ENCODE measurements at regions not wholly inside any gene's neighbourhood (a gene's known extent, or its start where the extent isn't known, plus 50 kb on each side); places are given as distances from the start of the nearest gene placed in this dataset.

GRCh38 chr1:87851490-87851889, 522.8 kb downstream of the LMO4 start:
- no peak for DNase-seq (ENCODE audit: extremely low read depth, low read depth, low spot score)

DNA sequence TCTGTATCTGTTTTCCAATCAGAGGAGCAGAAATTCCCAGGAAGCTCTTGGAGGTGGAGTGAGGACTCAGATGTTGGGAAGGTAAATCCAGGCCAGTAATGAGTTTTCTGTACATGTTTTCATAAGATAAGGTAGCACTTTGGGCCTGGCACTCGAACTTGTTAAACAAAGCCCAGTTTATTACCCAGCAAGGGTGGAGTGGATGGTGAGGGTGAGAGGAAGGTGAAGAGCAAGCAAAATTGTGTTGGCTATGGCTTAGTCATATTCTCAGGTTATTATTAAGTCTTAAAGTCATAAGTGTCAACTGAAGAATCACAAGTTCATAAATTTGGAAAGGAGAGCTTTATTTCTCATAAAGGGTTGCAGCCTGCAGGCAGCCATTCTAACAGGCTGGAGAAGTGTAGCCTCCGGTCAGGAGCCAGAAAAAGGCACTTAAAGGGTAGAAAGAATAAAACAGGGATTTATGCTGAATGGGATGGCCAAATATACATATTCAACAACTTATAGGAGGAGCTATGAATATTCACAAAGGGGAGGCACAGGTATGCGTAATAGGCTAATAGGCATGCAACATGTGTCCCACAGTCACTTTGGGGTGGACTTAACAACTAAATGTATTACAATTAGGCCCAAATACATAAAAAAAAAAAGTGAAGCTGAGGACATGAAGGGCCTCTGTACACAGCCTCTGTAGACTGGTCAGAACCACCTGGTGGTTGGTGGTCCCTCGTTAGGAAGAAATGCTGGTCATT, 523.9 kb downstream of the LMO4 start:
- DNase-seq (ENCODE audit: extremely low read depth, low read depth, low spot score), result no peak

- DNase-seq (ENCODE audit: extremely low read depth, low read depth, low spot score), result no peak
Measured at GRCh38 chr1:87853576-87854351, 525.1 kb downstream of the LMO4 start.

DNA sequence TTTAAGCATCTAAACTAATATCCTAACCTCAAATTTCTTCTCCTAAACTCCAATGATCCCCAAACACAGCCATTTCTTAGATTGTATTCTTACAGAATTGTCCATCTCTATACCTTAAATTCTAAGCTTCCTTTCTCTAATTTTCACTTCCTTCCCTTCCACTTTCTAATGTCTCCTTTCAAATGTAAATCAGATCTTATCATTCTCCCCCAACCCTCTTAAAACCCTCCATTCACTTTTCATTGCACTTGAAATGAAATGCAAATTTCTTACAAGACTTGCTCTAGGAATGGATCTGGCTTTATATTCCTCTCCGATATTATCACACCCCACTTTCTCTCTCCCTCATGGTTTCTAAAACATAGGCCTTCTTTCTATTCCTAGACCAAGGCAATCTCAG, 534.6 kb downstream of the LMO4 start:
- DNase-seq (ENCODE audit: extremely low read depth, low read depth, low spot score), result no peak

GRCh38 chr1:87864676-87865075, 536.0 kb downstream of the LMO4 start:
- DNase-seq (ENCODE audit: extremely low read depth, low read depth, low spot score), result no peak

DNA sequence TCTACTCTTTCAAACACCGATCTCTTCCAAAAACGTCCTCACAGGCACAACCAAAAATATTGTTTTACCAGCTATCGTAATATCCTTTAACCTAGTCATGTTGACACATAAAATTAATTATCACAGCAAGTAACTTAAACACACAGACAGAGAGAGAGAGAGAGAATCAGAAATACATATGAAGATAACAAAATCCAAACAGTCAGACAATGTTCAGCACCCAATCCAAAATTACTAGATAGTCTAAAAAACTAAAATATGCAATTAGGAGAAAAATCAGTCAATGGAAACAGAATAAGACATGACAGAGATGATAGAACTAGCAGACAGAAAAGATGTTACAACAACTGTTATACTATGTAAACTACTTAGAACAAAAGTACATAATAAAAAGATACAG, 537.7 kb downstream of the LMO4 start:
- DNase-seq (ENCODE audit: extremely low read depth, low read depth, low spot score), result no peak

GRCh38 chr1:87867626-87868025, 538.9 kb downstream of the LMO4 start:
- DNase-seq (ENCODE audit: extremely low read depth, low read depth, low spot score), result no peak

DNA sequence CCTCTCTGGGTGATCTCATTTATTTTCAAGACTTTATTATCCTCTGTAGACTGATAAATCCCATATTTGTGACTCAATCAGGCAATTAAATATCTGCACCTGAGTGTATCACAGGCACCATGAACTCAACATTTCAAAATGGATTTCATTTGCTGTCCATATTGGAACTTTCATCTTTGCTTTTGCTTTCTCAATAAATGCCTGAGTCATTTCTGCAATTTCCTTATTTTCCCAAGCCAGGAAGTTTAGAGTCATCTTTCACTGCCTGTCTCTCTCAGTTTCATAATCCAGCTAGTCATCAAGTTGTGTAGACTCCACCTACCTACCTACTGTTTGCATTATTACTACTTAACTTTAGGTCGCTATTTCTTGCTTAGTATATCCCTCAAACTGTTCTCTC, 540.9 kb downstream of the LMO4 start:
- no peak for DNase-seq (ENCODE audit: extremely low read depth, low read depth, low spot score)

GRCh38 chr1:87872189-87872588, 543.5 kb downstream of the LMO4 start:
- DNase-seq (ENCODE audit: extremely low read depth, low read depth, low spot score), result no peak

DNA sequence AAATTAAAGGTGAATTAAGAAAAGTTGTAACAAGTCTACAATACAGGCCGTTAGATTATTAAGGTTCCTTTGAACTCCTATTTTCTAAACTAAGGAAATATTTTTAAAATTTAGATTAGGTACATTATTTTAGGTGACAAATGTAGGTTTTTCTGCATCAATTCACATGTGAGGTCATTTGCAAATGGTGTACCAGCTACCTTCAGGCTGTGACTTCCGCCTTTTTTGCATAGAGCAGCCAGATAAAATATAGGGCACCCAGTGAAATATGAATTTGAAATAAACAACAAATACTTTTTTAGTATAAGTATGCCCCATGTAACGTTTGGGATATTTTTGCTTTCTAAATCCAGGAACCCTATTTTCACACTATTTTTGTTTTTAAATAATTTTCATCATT, 544.0 kb downstream of the LMO4 start:
- no peak for DNase-seq (ENCODE audit: extremely low read depth, low read depth, low spot score)

- no peak for DNase-seq (ENCODE audit: extremely low read depth, low read depth, low spot score)
Measured at GRCh38 chr1:87878873-87879272, 550.2 kb downstream of the LMO4 start.

DNA sequence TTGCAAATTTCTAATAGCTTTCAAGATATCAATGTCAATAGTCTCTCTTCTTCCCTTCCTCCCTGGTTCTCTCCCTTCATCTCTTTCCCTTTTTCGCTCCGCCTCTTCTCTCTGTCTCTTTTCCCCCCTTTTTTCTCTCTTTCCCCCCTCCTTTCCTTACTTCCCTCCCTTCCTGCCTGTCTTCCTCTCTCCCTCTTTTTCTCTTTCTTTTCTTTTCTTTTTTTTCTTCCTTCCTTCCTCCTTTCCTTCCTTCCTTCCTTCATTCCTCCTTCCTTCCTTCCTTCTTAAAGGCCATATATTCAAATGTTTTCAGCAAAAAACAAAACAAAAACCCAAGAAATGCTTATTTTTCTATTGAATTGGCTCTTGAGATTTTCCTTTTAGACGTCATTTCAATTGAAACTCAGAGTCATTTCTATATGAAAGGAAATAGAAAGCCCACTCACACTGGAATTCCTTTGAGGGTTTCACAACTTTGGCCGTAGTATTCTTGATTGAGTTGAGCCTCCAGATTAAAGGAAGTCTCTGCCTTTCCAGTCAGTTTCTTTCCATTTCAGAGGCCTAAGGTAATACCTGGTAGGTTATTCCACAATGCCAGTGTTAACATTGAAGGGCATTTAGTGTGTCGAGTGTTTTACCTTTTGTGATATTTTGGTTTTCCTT, 551.5 kb downstream of the LMO4 start:
- no peak for DNase-seq (ENCODE audit: extremely low read depth, low read depth, low spot score)

DNA sequence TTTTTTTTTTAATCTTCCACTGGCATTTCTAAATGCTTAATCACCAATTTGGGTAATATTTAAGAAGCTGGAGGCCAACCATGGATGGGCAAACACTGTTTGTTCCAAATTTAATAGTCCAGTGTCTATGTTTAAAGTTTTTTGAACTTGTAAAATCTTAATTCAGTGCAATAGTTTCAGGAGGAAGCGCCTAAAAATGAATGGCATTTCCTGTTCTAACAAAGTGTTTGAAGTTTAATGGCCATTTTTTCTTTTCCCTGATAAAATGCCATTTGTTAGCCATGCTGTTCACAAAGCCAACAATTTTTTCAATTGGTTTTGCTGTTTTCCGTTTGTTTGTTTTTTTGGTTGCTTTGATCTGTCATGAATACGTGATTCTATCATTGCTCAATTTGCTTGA, 552.1 kb downstream of the LMO4 start:
- DNase-seq (ENCODE audit: extremely low read depth, low read depth, low spot score), result no peak

DNA sequence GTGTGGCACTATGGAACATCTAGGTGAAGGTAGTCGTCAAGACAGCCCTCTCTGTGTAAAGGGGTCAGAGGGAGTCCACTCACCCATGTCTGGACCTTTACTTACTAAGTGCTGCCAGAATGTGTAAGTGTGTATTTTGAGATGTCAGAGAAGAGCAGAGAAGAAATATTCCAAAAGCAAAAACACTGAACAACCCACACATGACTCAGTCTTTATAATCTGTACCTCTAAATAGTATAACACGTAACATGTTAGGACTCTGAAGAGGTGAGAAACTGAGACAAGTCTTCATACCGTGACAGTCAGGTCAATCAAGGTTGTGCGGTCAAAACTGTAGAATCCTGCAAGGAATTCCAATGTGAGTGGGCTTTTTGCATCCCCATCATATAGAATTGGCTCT, 555.2 kb downstream of the LMO4 start:
- no peak for DNase-seq (ENCODE audit: extremely low read depth, low read depth, low spot score)

GRCh38 chr1:87884581-87884980, 555.9 kb downstream of the LMO4 start:
- DNase-seq (ENCODE audit: extremely low read depth, low read depth, low spot score), result no peak

DNA sequence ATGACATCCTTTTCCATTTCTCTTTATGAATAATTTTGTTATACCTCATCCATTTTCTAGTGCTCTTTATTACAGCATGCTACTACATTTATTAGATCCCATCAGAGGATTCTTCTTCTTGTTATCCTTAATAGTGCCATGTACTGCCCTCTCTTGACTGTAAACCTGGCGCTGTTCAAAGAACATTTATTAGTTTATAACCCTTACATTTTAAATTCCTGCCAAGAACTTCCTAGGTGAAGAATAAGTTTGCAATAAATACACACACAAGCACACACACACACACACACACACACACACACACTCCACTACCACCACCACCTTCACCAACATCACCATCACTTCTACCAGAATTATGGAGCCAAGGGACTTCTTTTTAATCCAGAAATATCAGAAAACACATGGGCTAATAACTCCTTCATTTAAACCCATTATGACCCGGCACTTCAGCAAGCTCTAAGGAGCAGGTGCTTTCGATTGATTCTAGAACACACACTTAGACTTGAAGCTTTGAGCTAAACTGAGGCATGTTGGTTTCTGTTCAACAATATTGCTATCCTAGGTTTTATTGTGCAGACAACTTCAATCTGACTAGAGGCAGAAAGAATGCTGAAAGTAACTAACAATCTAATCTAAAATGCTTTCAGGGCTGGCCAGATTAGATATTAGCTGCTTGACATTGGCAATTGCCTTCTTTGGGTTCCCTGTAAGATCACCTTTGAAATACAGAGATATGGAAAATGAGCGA, 556.8 kb downstream of the LMO4 start:
- no peak for DNase-seq (ENCODE audit: extremely low read depth, low read depth, low spot score)

- DNase-seq (ENCODE audit: extremely low read depth, low read depth, low spot score), result no peak
Measured at GRCh38 chr1:87887100-87887499, 558.4 kb downstream of the LMO4 start.

- DNase-seq (ENCODE audit: extremely low read depth, low read depth, low spot score), result no peak
Measured at GRCh38 chr1:87888446-87888845, 559.8 kb downstream of the LMO4 start.

- no peak for DNase-seq (ENCODE audit: extremely low read depth, low read depth, low spot score)
Measured at GRCh38 chr1:87894062-87894461, 565.4 kb downstream of the LMO4 start.

- DNase-seq (ENCODE audit: extremely low read depth, low read depth, low spot score), result no peak
Measured at GRCh38 chr1:87897481-87897880, 568.8 kb downstream of the LMO4 start.

GRCh38 chr1:87898431-87898830, 569.8 kb downstream of the LMO4 start:
- DNase-seq (ENCODE audit: extremely low read depth, low read depth, low spot score), result no peak
